ENCODE measurements at regions not wholly inside any gene's neighbourhood (a gene's known extent, or its start where the extent isn't known, plus 50 kb on each side); places are given as distances from the start of the nearest gene placed in this dataset.

- DNase-seq, result no peak
- H3K4me1 ChIP-seq, result no peaks in the 10 kb centered on the region
- H3K27me3 ChIP-seq, result no peaks in the 10 kb centered on the region
- no peaks in the 10 kb centered on the region for H3K36me3 ChIP-seq
- TF ChIP-seq, protein P1, sequence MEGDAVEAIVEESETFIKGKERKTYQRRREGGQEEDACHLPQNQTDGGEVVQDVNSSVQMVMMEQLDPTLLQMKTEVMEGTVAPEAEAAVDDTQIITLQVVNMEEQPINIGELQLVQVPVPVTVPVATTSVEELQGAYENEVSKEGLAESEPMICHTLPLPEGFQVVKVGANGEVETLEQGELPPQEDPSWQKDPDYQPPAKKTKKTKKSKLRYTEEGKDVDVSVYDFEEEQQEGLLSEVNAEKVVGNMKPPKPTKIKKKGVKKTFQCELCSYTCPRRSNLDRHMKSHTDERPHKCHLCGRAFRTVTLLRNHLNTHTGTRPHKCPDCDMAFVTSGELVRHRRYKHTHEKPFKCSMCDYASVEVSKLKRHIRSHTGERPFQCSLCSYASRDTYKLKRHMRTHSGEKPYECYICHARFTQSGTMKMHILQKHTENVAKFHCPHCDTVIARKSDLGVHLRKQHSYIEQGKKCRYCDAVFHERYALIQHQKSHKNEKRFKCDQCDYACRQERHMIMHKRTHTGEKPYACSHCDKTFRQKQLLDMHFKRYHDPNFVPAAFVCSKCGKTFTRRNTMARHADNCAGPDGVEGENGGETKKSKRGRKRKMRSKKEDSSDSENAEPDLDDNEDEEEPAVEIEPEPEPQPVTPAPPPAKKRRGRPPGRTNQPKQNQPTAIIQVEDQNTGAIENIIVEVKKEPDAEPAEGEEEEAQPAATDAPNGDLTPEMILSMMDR (IDR thresholded peaks at IDR 0.05), result no peak
- no peak for TF ChIP-seq POLR2A (IDR thresholded peaks at IDR 0.05)
- H3K9me3 ChIP-seq, result no peaks in the 10 kb centered on the region
- no peak overlapping the region for H3K27ac ChIP-seq
- intact Hi-C loops (cut with DNase I; ENCODE audit: low total_unique reads), result no loop called here
- H3K4me3 ChIP-seq, result no peak overlapping the region
Observed at GRCh38 chr2:2904721-2905350, 472.8 kb downstream of the EIPR1 start.

- Histone ChIP-seq H3K4me1 (no peaks in the 10 kb centered on the region), H3K27me3 (no peaks in the 10 kb centered on the region), H3K36me3 (no peaks in the 10 kb centered on the region), H3K4me3 (no peak overlapping the region), H3K27ac (no peak overlapping the region), H3K9me3 (no peaks in the 10 kb centered on the region)
- DNase-seq, result no peak
- intact Hi-C loops (cut with DNase I; ENCODE audit: low total_unique reads), result no loop called here
- TF ChIP-seq POLR2A (IDR thresholded peaks at IDR 0.05), result no peak
- TF ChIP-seq, protein P1 (IDR thresholded peaks at IDR 0.05), result no peak
Observed at GRCh38 chr2:2902547-2903281, 474.9 kb downstream of the EIPR1 start.

- Histone ChIP-seq H3K27ac (no peak overlapping the region), H3K4me1 (no peaks in the 10 kb centered on the region), H3K36me3 (no peaks in the 10 kb centered on the region), H3K27me3 (no peaks in the 10 kb centered on the region), H3K4me3 (no peak overlapping the region), H3K9me3 (no peaks in the 10 kb centered on the region)
- TF ChIP-seq, protein P1 (IDR thresholded peaks at IDR 0.05), result no peak
- no peak for TF ChIP-seq POLR2A (IDR thresholded peaks at IDR 0.05)
- no peak for DNase-seq
- intact Hi-C loops (cut with DNase I; ENCODE audit: low total_unique reads), result no loop called here
Observed at GRCh38 chr2:2901384-2902345, 476.0 kb downstream of the EIPR1 start.

- H3K27ac ChIP-seq, result no peak overlapping the region
- no peak for DNase-seq
- intact Hi-C loops (cut with DNase I; ENCODE audit: low total_unique reads), result no loop called here
- no peaks in the 10 kb centered on the region for H3K4me1 ChIP-seq
- no peaks in the 10 kb centered on the region for H3K9me3 ChIP-seq
- H3K27me3 ChIP-seq, result no peaks in the 10 kb centered on the region
- no peaks in the 10 kb centered on the region for H3K36me3 ChIP-seq
- no peak overlapping the region for H3K4me3 ChIP-seq
- TF ChIP-seq, protein P1 (IDR thresholded peaks at IDR 0.05), result no peak
Observed at GRCh38 chr2:2899826-2900225, 477.8 kb downstream of the EIPR1 start.

All from uterus (tissue), 3 donors.